ENCODE measurements at regions not wholly inside any gene's neighbourhood (a gene's known extent, or its start where the extent isn't known, plus 50 kb on each side); places are given as distances from the start of the nearest gene placed in this dataset.

- H3K4me3 Mint-ChIP-seq: no peak overlapping the region
- DNase-seq: no peak
- H3K27ac Mint-ChIP-seq: no peak overlapping the region
- ChIA-PET POLR2A (no interaction called here), CTCF (no interaction called here)
- H3K4me1 Mint-ChIP-seq: no peaks in the 10 kb centered on the region
- H3K9me3 Mint-ChIP-seq: no peaks in the 10 kb centered on the region
- H3K27me3 Mint-ChIP-seq: no peaks in the 10 kb centered on the region
- H3K36me3 Mint-ChIP-seq (ENCODE audit: low read depth): no peaks in the 10 kb centered on the region
Observed at GRCh38 chr4:124032035-124032434, 635.4 kb downstream of the SPRY1 start.

- Mint-ChIP-seq H3K27ac (no peak overlapping the region), H3K27me3 (no peaks in the 10 kb centered on the region)
Observed at GRCh38 chr4:124035364-124036041, 638.9 kb downstream of the SPRY1 start.

GRCh38 chr4:124037236-124037635 is 640.6 kb downstream of the SPRY1 start:
- H3K36me3 Mint-ChIP-seq (ENCODE audit: low read depth): no peaks in the 10 kb centered on the region
- POLR2A ChIA-PET: no interaction called here
- no peak for DNase-seq
- H3K27me3 Mint-ChIP-seq: no peaks in the 10 kb centered on the region
- no peaks in the 10 kb centered on the region for H3K9me3 Mint-ChIP-seq
- H3K4me3 Mint-ChIP-seq: no peak overlapping the region
- H3K27ac Mint-ChIP-seq: no peak overlapping the region
- CTCF ChIA-PET: no interaction called here
- H3K4me1 Mint-ChIP-seq: no peaks in the 10 kb centered on the region

More at GRCh38 chr4:124035364-124036041, 638.9 kb downstream of the SPRY1 start:
- H3K4me3 Mint-ChIP-seq: no peak overlapping the region
- no peaks in the 10 kb centered on the region for H3K36me3 Mint-ChIP-seq (ENCODE audit: low read depth)
- no peak for DNase-seq
- CTCF ChIA-PET: no interaction called here
- no peaks in the 10 kb centered on the region for H3K9me3 Mint-ChIP-seq
- POLR2A ChIA-PET: no interaction called here
- no peaks in the 10 kb centered on the region for H3K4me1 Mint-ChIP-seq

GRCh38 chr4:124044330-124044729 is 647.7 kb downstream of the SPRY1 start:
- no peaks in the 10 kb centered on the region for H3K27me3 Mint-ChIP-seq
- ChIA-PET CTCF (no interaction called here), POLR2A (no interaction called here)
- no peak overlapping the region for H3K27ac Mint-ChIP-seq
- H3K4me1 Mint-ChIP-seq: no peaks in the 10 kb centered on the region
- H3K9me3 Mint-ChIP-seq: no peaks in the 10 kb centered on the region
- H3K4me3 Mint-ChIP-seq: no peak overlapping the region
- no peak for DNase-seq
- no peaks in the 10 kb centered on the region for H3K36me3 Mint-ChIP-seq (ENCODE audit: low read depth)

GRCh38 chr4:124044867-124045266 is 648.3 kb downstream of the SPRY1 start:
- H3K36me3 Mint-ChIP-seq (ENCODE audit: low read depth): no peaks in the 10 kb centered on the region
- CTCF ChIA-PET: interaction anchor here (0.7 kb wide), 1 partner anchor 55 kb away, joined by 3 read pairs; no protein-coding TSS in a partner anchor
- DNase-seq: no peak
- POLR2A ChIA-PET: no interaction called here
- no peaks in the 10 kb centered on the region for H3K4me1 Mint-ChIP-seq
- H3K27me3 Mint-ChIP-seq: no peaks in the 10 kb centered on the region
- H3K4me3 Mint-ChIP-seq: no peak overlapping the region
- H3K27ac Mint-ChIP-seq: no peak overlapping the region
- no peaks in the 10 kb centered on the region for H3K9me3 Mint-ChIP-seq

GRCh38 chr4:124046190-124046589 is 649.6 kb downstream of the SPRY1 start:
- ChIA-PET POLR2A (no interaction called here), CTCF (no interaction called here)
- Mint-ChIP-seq H3K4me3 (no peak overlapping the region), H3K4me1 (no peaks in the 10 kb centered on the region), H3K9me3 (no peaks in the 10 kb centered on the region), H3K27ac (no peak overlapping the region), H3K27me3 (no peaks in the 10 kb centered on the region), H3K36me3 (ENCODE audit: low read depth) (no peaks in the 10 kb centered on the region)
- DNase-seq: no peak

GRCh38 chr4:124053872-124054538 is 657.4 kb downstream of the SPRY1 start:
- H3K4me1 Mint-ChIP-seq: no peaks in the 10 kb centered on the region
- no peaks in the 10 kb centered on the region for H3K9me3 Mint-ChIP-seq
- ChIA-PET POLR2A (no interaction called here), CTCF (no interaction called here)
- H3K27me3 Mint-ChIP-seq: no peaks in the 10 kb centered on the region
- DNase-seq: no peak
- no peaks in the 10 kb centered on the region for H3K36me3 Mint-ChIP-seq (ENCODE audit: low read depth)
- H3K4me3 Mint-ChIP-seq: no peak overlapping the region
- no peak overlapping the region for H3K27ac Mint-ChIP-seq

- ChIA-PET POLR2A (no interaction called here), CTCF (no interaction called here)
- H3K9me3 Mint-ChIP-seq: no peaks in the 10 kb centered on the region
Observed at GRCh38 chr4:124055336-124055735, 657.2 kb downstream of the ANKRD50 start.

GRCh38 chr4:124055896-124056295 is 656.6 kb downstream of the ANKRD50 start:
- no peaks in the 10 kb centered on the region for H3K9me3 Mint-ChIP-seq
- no peak overlapping the region for H3K4me3 Mint-ChIP-seq
- peaks cover 2% of the 10 kb centered on the region for H3K27me3 Mint-ChIP-seq
- no peak overlapping the region for H3K27ac Mint-ChIP-seq
- ChIA-PET POLR2A (no interaction called here), CTCF (no interaction called here)
- no peaks in the 10 kb centered on the region for H3K36me3 Mint-ChIP-seq (ENCODE audit: low read depth)
- DNase-seq: no peak
- peaks cover 5% of the 10 kb centered on the region for H3K4me1 Mint-ChIP-seq

More at GRCh38 chr4:124055336-124055735, 657.2 kb downstream of the ANKRD50 start:
- Mint-ChIP-seq H3K27me3 (peaks cover 2% of the 10 kb centered on the region), H3K27ac (no peak overlapping the region), H3K36me3 (ENCODE audit: low read depth) (no peaks in the 10 kb centered on the region), H3K4me3 (no peak overlapping the region), H3K4me1 (peaks cover under 1% of the 10 kb centered on the region)
- no peak for DNase-seq

GRCh38 chr4:124060261-124060918 is 652.1 kb downstream of the ANKRD50 start:
- H3K4me3 Mint-ChIP-seq: no peak overlapping the region
- H3K36me3 Mint-ChIP-seq (ENCODE audit: low read depth): no peaks in the 10 kb centered on the region
- no peak overlapping the region for H3K27ac Mint-ChIP-seq
- CTCF ChIA-PET: no interaction called here
- DNase-seq: no peak
- no peaks in the 10 kb centered on the region for H3K9me3 Mint-ChIP-seq
- POLR2A ChIA-PET: no interaction called here
- H3K4me1 Mint-ChIP-seq: peaks cover 5% of the 10 kb centered on the region
- H3K27me3 Mint-ChIP-seq: peaks cover 2% of the 10 kb centered on the region

GRCh38 chr4:124061413-124061812 is 651.1 kb downstream of the ANKRD50 start:
- H3K9me3 Mint-ChIP-seq: no peaks in the 10 kb centered on the region
- POLR2A ChIA-PET: no interaction called here
- CTCF ChIA-PET: no interaction called here
- no peak overlapping the region for H3K4me3 Mint-ChIP-seq
- H3K4me1 Mint-ChIP-seq: peaks cover 5% of the 10 kb centered on the region
- no peaks in the 10 kb centered on the region for H3K36me3 Mint-ChIP-seq (ENCODE audit: low read depth)
- DNase-seq: no peak
- no peak overlapping the region for H3K27ac Mint-ChIP-seq
- H3K27me3 Mint-ChIP-seq: peaks cover 2% of the 10 kb centered on the region

GRCh38 chr4:124065422-124065821 is 647.1 kb downstream of the ANKRD50 start:
- Mint-ChIP-seq H3K27ac (no peak overlapping the region), H3K4me3 (no peak overlapping the region), H3K27me3 (no peaks in the 10 kb centered on the region), H3K9me3 (peaks cover under 1% of the 10 kb centered on the region), H3K4me1 (peaks cover 4% of the 10 kb centered on the region), H3K36me3 (ENCODE audit: low read depth) (no peaks in the 10 kb centered on the region)
- no peak for DNase-seq
- CTCF ChIA-PET: interaction anchor here (0.6 kb wide), 1 partner anchor 22 kb away, joined by 3 read pairs; no protein-coding TSS in a partner anchor
- POLR2A ChIA-PET: no interaction called here

GRCh38 chr4:124065936-124066335 is 646.6 kb downstream of the ANKRD50 start:
- no peaks in the 10 kb centered on the region for H3K36me3 Mint-ChIP-seq (ENCODE audit: low read depth)
- peaks cover 6% of the 10 kb centered on the region for H3K9me3 Mint-ChIP-seq
- ChIA-PET CTCF (no interaction called here), POLR2A (no interaction called here)
- no peaks in the 10 kb centered on the region for H3K27me3 Mint-ChIP-seq
- DNase-seq: no peak
- no peaks in the 10 kb centered on the region for H3K4me1 Mint-ChIP-seq
- no peak overlapping the region for H3K27ac Mint-ChIP-seq
- H3K4me3 Mint-ChIP-seq: no peak overlapping the region
